ENCODE measurements at regions not wholly inside any gene's neighbourhood (a gene's known extent, or its start where the extent isn't known, plus 50 kb on each side); places are given as distances from the start of the nearest gene placed in this dataset.

DNA sequence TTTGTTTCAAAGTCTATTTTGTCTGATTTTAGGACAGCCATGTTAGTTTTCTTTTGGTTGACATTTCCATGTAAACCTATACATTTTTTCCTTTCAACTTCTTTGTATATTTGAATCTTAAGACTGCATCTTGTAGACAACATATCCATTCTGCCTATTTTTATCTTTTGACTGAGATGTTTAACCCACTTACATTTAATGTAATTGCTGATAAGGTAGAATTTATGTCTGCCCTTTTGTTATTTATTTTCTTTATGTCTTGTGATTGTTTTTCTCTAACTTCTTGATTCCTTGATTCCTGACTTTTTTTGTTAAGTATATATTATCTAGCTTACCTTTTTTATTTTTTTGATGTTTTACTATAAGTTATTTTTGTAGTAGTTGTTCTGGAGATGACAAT is 542.5 kb downstream of the SUCLG1 start:
- H3K4me3 ChIP-seq (ENCODE audit: low read depth, low read length), result no peak overlapping the region
- TF ChIP-seq, protein P1, sequence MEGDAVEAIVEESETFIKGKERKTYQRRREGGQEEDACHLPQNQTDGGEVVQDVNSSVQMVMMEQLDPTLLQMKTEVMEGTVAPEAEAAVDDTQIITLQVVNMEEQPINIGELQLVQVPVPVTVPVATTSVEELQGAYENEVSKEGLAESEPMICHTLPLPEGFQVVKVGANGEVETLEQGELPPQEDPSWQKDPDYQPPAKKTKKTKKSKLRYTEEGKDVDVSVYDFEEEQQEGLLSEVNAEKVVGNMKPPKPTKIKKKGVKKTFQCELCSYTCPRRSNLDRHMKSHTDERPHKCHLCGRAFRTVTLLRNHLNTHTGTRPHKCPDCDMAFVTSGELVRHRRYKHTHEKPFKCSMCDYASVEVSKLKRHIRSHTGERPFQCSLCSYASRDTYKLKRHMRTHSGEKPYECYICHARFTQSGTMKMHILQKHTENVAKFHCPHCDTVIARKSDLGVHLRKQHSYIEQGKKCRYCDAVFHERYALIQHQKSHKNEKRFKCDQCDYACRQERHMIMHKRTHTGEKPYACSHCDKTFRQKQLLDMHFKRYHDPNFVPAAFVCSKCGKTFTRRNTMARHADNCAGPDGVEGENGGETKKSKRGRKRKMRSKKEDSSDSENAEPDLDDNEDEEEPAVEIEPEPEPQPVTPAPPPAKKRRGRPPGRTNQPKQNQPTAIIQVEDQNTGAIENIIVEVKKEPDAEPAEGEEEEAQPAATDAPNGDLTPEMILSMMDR (IDR thresholded peaks at IDR 0.05; ENCODE audit: insufficient read depth, low read length), result no peak
- no peak for DNase-seq (ENCODE audit: low read depth)

DNA sequence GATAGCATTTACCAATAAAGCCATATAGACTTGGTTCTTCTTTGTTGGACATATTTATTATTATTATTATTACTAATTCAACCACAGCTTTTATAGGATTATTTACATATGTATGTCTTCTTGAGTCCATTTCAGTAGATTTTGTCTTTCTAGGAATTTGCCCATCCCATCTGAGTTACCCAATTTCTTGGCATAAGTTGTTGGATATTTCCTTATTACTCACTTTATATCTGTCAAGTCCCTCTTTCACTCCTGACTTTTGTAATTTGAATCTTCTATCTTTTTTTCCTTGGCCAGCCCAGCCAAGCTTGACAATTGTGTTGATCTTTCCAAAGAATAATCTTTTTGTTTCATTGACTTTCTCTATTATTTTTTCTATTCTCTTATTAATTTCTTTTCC is 543.7 kb downstream of the SUCLG1 start:
- TF ChIP-seq, protein P1 (IDR thresholded peaks at IDR 0.05; ENCODE audit: insufficient read depth, low read length), result no peak
- no peak for DNase-seq (ENCODE audit: low read depth)
- no peak overlapping the region for H3K4me3 ChIP-seq (ENCODE audit: low read depth, low read length)

DNA sequence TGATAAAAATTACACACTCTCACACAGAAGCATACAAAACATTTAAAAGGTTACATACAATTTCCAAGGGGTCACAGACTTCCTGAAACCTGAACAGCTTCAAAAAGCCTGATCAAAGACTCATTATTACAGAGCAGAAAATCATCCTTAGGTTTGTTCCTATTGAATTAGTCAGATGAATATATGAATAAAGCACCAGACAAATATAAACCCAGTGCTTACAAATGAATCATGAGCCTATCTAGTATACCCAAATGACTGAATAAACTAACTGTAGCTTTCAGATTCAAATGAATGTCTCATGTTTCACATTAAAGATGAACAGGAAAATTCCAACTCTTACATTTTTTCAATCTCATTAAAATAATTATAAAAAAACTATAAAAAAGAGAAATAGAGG is 550.3 kb downstream of the SUCLG1 start:
- no peak for DNase-seq (ENCODE audit: low read depth)
- TF ChIP-seq, protein P1 (IDR thresholded peaks at IDR 0.05; ENCODE audit: insufficient read depth, low read length), result no peak
- H3K4me3 ChIP-seq (ENCODE audit: low read depth, low read length), result no peak overlapping the region

DNA sequence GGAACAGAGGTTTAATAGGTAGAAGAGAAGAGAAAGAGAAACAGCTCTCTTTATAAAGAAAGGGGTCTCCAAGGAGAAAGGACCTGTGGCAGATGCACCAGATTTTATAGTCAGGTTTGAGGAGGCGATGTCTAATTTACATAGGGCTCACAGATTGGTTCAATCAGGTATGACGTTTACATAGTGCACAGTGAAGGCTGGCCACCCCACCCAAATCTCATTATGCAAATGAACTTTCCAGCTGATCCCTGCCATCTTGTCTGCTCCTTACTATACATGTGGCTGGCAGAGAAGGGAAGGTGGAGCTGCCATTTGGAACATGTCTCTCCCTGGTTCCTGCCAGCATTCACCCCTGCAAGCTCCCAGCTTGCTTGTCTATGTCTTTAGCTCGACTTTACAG is 557.8 kb downstream of the SUCLG1 start:
- H3K4me3 ChIP-seq (ENCODE audit: low read depth, low read length), result no peak overlapping the region
- DNase-seq (ENCODE audit: low read depth), result no peak
- TF ChIP-seq, protein P1 (IDR thresholded peaks at IDR 0.05; ENCODE audit: insufficient read depth, low read length), result no peak

DNA sequence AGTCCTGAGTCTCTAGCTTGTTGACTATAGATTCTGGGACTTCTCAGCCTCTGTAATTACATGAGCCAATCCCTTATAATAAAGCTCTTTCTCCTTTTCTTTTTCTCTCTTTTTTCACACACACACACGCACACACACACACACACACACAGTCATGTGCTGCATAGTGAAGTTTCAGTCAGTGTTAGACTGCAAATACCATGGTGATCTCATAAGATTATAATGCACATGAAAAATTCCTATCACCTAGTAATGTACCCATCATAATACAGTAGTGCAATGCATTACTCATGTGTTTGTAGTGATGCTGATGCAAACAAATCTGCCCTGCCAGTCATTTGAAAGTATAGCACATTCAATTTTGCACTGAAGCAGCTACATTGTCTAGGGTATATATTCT is 558.2 kb downstream of the SUCLG1 start:
- TF ChIP-seq, protein P1 (IDR thresholded peaks at IDR 0.05; ENCODE audit: insufficient read depth, low read length), result no peak
- DNase-seq (ENCODE audit: low read depth), result no peak
- H3K4me3 ChIP-seq (ENCODE audit: low read depth, low read length), result no peak overlapping the region

DNA sequence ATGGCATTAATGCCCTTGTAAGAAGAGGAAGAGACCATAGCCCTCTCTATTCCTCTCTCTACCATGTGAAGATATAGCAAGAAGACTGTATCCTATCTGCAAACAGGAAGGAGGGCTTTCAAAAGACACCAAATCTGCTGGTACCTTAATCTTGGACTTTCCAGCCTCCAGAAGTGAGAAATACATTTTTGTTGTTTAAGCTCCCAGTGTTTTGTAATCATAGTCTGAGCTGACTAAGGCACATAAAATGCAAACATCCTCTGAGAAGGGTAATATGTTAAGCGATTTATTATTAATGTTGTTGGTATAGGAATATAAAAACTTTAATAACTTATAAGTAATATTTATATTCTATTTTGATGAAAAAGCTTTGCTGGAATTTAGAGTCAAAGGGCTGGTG is 559.8 kb downstream of the SUCLG1 start:
- no peak for DNase-seq (ENCODE audit: low read depth)
- H3K4me3 ChIP-seq (ENCODE audit: low read depth, low read length), result no peak overlapping the region
- TF ChIP-seq, protein P1 (IDR thresholded peaks at IDR 0.05; ENCODE audit: insufficient read depth, low read length), result no peak

DNA sequence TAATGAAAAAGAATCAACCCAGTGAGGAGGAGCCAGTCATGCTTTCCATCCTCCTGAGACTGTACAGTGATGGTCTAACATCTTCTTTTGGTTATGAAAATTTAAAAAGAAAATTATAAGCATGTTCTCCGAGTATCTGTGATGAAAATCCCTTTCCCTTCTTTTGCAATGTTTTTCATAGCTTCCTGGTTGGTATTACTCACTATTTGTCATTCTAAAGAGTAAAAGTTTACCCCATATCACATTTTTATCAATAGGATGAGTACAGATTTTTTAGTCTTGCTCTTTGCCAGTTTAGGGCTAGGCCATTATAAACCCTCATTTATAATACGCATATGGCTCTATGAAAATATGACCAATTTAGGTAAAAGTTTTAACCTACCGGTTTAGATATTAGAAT is 564.1 kb downstream of the SUCLG1 start:
- DNase-seq (ENCODE audit: low read depth), result no peak
- no peak overlapping the region for H3K4me3 ChIP-seq (ENCODE audit: low read depth, low read length)
- TF ChIP-seq, protein P1 (IDR thresholded peaks at IDR 0.05; ENCODE audit: insufficient read depth, low read length), result no peak

Data from fibroblast of the aortic adventitia (primary cell).